GM19025 (cell line): ENCODE measurements at regions not wholly inside any gene's neighbourhood (a gene's known extent, or its start where the extent isn't known, plus 50 kb on each side); places are given as distances from the start of the nearest gene placed in this dataset.
"Not testable (repeated sequence)": the region's sequence is repeated elsewhere in the genome, so short reads cannot be mapped to it uniquely, and the experiment has no call there.

Experiments
- ATAC-seq: cut with Tn5 transposase; IDR thresholded peaks from one replicate; pipeline ENCODE4 v1.9.1; 2021; ENCODE audit warnings: mild to moderate bottlenecking, low read depth, moderate library complexity; ENCODE audit not compliant: unreplicated experiment

GRCh38 chr5:91464886-91465646 lies 81.9 kb upstream of the ARRDC3 start:
- no peak for ATAC-seq

GRCh38 chr5:91457681-91458058 lies 74.6 kb upstream of the ARRDC3 start:
- ATAC-seq = no peak

GRCh38 chr5:91456928-91457680 lies 74.0 kb upstream of the ARRDC3 start:
- ATAC-seq = no peak

GRCh38 chr5:91449083-91449482 lies 66.0 kb upstream of the ARRDC3 start:
- ATAC-seq = no peak

- not testable (repeated sequence) for ATAC-seq
These were observed 65.0 kb upstream of the ARRDC3 start for GRCh38 chr5:91448079-91448478.

- not testable (repeated sequence) for ATAC-seq
These were observed 63.8 kb upstream of the ARRDC3 start for GRCh38 chr5:91446880-91447279.

- ATAC-seq = no peak
These were observed 60.8 kb upstream of the ARRDC3 start for GRCh38 chr5:91443761-91444467.

GRCh38 chr5:91443023-91443422 lies 59.9 kb upstream of the ARRDC3 start:
- no peak for ATAC-seq

- ATAC-seq = no peak
These were observed 58.0 kb upstream of the ARRDC3 start for GRCh38 chr5:91441082-91441481.

- ATAC-seq = no peak
These were observed 55.8 kb upstream of the ARRDC3 start for GRCh38 chr5:91438871-91439270.

- no peak for ATAC-seq
These were observed 53.1 kb upstream of the ARRDC3 start for GRCh38 chr5:91436241-91436640.

GRCh38 chr5:91434348-91434747 lies 51.2 kb upstream of the ARRDC3 start:
- ATAC-seq = no peak

GRCh38 chr5:91433861-91434260 lies 50.7 kb upstream of the ARRDC3 start:
- ATAC-seq = no peak
